ENCODE measurements at regions not wholly inside any gene's neighbourhood (a gene's known extent, or its start where the extent isn't known, plus 50 kb on each side); places are given as distances from the start of the nearest gene placed in this dataset.

GRCh38 chr2:71859211-71859847, 288.3 kb downstream of the CYP26B1 start:
- TF ChIP-seq, protein P1, sequence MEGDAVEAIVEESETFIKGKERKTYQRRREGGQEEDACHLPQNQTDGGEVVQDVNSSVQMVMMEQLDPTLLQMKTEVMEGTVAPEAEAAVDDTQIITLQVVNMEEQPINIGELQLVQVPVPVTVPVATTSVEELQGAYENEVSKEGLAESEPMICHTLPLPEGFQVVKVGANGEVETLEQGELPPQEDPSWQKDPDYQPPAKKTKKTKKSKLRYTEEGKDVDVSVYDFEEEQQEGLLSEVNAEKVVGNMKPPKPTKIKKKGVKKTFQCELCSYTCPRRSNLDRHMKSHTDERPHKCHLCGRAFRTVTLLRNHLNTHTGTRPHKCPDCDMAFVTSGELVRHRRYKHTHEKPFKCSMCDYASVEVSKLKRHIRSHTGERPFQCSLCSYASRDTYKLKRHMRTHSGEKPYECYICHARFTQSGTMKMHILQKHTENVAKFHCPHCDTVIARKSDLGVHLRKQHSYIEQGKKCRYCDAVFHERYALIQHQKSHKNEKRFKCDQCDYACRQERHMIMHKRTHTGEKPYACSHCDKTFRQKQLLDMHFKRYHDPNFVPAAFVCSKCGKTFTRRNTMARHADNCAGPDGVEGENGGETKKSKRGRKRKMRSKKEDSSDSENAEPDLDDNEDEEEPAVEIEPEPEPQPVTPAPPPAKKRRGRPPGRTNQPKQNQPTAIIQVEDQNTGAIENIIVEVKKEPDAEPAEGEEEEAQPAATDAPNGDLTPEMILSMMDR (conservative IDR thresholded peaks at IDR 0.05; ENCODE audit: low read depth, low read length): no peak
- TF ChIP-seq EZH2 (IDR thresholded peaks at IDR 0.05; ENCODE audit: borderline replicate concordance, low read depth, low read length, poor library complexity, severe bottlenecking): no peak

Data from A673 (cell line).